ENCODE measurements at regions not wholly inside any gene's neighbourhood (a gene's known extent, or its start where the extent isn't known, plus 50 kb on each side); places are given as distances from the start of the nearest gene placed in this dataset.

DNA sequence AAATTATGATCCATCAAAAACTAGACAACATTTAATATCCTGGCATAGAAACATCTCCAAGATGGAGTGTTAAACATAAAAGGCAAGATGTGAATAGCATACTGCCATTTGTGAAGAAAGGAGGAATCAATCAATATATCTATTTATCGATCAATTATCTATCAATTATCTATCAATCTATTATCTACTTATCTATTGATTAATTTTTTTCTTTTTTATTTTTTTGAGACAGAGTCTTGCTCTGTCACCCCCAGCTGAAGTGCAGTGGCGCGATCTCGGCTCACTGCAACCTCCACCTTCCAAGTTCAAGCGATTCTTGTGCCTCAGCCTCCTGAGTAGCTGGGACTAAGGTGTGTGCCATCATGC, 117.0 kb upstream of the RFLNA start:
- DNase-seq (ENCODE audit: low spot score) = no peak
- intact Hi-C loops (cut with DNase I) = no loop called here

DNA sequence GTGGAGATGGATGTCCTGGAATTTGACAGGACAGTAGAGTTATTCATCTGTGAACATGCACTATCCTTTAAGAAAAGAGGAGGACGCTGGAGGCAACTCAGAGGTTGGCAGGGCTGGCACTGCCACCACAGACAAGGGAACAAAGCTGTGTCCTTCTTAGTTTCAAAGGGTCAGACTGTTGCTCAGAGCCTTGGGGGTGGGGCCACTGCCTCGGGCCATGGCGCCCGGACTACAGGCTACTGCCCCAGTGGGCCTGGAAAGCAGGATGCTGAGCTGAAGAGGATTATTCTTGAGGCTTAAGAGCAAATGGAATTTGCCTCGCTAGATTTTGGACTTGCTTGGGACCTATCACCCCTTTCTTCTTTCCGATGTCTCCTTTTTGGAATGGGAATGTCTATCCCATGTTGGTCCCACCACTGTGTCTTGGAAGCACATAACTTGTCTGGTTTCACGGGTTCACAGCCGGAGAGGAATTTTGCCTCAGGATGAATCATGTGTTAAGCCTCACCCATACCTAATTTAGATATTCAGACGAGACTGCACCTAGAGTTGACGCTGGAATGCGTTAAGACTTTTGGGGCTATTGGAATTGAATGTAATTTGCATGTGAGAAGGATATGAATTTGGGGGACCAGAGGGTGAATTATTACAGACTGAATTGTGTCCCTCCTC, 114.8 kb upstream of the RFLNA start:
- intact Hi-C loops (cut with DNase I) = no loop called here
- no peak for DNase-seq (ENCODE audit: low spot score)

DNA sequence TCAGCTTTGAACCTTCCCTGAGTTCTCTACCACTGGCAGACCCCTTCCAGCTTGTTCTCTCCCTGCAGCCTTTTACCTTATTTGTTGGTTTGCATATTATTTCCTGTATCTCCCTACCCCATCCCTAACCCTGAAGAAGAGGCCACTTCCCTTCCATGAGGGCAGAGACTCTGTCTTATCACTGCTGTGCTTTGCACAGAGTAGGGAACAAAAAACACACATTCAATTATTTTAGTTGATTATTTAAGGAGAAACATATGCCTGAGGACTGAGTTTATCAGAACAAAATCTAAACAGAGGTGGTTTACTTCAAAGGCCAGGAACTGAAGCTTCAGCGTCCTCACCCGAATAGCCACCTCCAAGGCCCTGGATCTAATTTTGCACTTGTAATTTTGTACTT, 111.7 kb upstream of the RFLNA start:
- intact Hi-C loops (cut with DNase I) = no loop called here
- no peak for DNase-seq (ENCODE audit: low spot score)

DNA sequence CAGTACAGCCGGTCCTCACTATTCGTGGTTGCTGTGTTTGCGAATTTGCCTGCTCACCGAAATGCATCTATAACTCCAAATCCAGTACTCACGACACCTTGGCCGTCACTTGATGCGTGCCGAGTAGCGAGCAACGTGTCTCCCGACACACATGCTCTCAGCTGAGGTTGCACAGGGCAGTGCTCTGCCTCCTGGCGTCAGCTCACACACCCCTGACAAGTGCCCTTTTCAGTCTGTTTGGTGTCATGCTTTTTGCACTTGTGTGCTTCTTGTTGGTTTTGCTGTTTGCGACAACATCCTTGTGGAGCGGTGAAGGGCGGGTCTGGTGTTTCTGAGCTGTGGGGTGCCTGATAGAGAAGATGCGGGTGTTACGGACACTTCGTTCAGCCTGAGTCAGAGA, 110.4 kb upstream of the RFLNA start:
- intact Hi-C loops (cut with DNase I) = no loop called here
- no peak for DNase-seq (ENCODE audit: low spot score)

DNA sequence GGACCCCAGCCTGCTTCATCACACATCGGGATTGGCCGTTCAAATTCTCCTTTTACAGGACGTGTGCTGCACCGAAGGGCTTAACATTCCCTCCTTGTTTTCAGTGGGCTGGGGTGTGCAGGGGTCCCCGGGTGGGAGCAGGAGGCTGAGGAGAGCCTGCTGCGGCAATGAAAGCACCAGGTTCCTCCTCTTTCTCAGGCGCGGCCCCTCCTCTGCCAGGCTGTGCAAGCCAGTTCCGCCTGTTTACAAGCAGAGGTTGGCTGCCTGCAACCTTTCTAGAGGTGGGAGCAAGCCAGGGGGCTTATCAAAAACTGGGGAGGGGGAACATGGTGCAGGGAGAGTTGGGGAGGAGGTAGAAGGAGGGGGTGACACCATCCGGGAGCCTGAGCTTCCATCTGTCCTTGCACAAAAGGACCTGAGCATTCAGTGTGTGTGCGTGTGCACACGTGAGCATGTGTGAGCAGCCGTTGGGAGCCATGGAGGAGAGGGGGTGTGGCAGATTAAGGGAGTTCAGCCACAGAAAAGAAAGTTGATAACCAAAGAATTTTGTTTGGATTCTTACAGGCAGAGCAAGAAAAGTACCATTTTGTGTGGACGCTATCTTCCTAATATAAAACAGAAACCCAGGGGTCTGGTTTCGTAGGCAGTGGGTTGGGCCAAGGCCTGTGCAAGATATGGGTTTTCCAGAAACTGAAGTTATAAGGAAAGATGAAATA, 108.8 kb upstream of the RFLNA start:
- intact Hi-C loops (cut with DNase I) = no loop called here
- DNase-seq (ENCODE audit: low spot score) = no peak

DNA sequence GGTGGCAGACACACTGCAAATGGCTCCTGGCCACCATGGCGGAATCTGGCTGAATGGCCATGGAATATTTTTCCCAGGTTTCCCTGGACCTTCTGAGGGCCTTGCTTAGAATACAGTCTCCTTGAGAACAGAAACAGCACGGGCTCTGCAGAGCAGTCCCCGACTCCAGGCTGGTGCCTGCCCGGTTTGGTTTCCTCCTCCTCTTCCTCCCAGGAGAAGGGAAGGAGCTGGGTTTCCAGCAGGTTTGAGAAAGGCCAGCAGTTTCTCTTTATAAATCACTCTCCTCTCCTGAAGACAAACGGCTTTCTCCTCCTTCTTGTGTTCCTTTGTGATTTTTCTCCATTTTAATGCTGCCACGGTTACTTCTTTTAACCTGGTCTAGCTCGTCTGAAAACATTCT, 106.8 kb upstream of the RFLNA start:
- DNase-seq (ENCODE audit: low spot score) = no peak
- intact Hi-C loops (cut with DNase I) = no loop called here

DNA sequence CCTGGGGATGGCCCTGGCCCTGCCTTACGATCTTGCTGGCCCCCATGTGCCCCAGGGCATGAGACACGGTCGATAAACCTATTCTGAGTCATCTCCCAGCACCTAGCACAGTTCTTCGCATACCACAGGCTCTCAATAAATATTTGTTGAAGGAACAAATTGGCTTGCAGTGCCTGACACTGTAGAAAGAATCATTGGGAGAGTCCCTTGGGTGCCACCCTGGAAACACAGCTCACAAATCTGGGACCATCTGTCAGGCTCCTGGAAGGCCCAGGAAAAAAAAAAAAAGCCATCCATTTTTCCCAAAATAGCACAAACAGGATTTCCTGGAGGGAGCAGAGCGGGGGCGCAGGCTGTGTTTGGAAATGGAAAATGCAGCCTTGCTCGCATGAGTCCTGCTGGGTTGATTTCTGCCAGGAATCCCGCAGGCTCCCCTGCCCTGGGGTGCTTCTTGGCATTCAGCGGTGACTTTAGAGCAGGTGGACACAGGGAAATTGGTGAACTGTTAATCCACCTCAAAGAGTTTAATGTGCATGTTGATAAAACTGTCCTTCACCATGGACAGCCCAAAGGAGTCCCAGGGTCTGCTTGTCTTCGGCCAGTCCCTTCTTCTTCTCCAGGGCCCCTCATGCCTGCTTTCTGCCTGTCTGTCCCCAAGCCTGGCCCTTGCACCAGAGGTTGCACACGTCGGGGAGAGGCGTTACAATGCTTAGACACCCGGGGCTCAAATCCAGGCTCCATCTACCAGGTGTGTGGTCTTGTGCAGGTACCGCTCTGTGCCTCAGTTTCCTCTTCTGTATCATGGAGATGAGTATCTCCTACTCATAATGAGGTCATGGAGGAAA, 106.1 kb upstream of the RFLNA start:
- intact Hi-C loops (cut with DNase I) = no loop called here
- no peak for DNase-seq (ENCODE audit: low spot score)

DNA sequence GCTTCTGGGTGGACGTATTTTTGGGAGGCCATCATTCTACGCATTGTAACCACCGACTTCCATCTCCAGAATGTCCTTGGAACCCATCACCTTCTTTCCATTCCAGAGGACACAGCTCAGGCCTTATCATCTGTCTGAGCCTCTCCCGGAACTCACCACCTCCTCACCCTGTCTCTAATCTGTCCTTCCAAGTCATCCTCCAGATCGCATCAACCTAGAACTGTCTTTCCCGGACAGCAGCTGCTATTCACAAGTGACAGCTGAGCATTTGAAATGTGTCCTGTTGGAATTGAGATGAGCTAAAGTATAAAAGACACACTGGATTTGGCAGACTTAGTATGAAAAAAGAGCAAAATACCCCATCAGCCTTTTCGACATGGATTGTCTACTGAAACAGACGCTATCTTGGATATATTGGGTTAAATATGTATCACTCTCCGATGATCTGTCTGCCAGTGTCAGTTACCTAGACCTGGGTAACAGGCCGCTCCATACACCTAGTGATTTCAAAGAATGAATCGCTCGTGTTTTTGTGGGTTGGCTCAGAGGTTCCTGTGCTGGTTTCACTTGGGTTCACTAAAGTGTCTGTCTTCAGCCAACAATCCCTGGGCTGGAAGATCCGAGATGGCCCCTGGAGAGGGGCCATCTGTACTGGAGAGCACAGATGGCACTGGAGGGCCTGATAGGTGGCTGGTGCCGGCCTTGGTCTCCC, 104.4 kb upstream of the RFLNA start:
- intact Hi-C loops (cut with DNase I) = no loop called here
- no peak for DNase-seq (ENCODE audit: low spot score)

DNA sequence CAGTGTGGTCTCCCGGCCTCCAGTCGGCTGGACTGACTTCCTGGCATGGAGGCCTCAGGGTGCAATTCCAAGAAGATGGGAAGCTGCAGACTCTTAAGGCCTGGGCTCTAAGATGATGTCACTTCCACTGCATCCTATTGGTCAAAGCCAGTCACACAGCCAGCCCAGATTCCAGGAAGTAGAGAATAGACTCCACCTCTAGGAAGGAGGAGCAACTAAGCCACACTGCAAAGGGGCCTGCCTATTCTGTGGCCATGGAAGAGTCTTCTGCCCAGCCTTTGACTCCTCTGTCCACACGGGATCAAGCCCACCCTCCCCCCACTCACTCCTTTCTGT, 103.9 kb upstream of the RFLNA start:
- no peak for DNase-seq (ENCODE audit: low spot score)
- intact Hi-C loops (cut with DNase I) = no loop called here

DNA sequence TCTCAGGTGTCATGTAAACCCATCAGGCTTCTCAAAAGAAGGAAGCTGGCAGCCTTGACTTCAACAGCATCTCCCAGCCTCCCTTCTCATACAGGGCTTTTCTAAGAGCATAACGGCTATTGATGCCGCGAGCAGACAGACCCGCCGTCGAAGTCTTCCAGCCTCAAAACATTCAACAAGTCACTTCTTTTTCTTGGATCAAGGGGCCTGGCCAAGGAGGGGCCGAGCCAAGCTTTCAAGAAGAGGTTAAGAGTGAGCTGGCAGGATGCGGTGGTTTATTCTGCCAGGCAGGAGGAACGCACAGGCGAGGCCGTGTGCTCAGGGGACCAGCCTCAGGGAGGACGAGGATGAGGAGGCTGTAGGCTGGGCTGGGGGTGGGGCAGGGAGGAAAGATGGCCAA, 102.9 kb upstream of the RFLNA start:
- intact Hi-C loops (cut with DNase I) = no loop called here
- no peak for DNase-seq (ENCODE audit: low spot score)

DNA sequence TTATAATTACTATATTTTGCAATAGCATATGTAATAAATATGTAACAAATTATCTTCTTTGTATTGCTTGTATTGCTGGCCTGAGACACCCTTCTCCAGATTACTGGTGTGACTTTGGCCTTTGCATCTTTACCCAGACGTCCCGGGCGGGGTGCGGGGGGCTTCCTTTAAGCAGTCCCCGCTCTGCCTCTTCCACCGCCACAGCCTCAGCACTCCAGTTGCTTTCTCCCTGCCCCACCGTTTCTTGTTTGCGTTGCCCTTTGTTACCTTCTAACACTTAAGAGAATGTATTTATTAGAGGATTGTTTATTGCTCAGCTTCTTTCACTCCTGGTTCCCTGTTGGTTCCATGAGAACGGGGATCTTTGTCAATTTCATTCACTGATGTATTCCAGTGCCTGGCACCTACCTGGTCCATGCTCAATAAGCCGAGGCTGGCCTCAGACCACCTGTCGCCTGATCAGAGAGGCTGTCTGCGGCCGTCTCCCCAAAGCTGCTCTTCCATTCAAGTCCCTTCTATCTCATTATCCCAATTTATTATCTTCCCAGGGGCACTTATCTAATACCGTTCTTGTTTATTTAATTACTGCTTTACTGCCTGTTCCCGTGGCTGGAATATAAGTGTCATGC, 100.5 kb upstream of the RFLNA start:
- intact Hi-C loops (cut with DNase I) = no loop called here
- peak; percentile 58 for DNase-seq (ENCODE audit: low spot score)

DNA sequence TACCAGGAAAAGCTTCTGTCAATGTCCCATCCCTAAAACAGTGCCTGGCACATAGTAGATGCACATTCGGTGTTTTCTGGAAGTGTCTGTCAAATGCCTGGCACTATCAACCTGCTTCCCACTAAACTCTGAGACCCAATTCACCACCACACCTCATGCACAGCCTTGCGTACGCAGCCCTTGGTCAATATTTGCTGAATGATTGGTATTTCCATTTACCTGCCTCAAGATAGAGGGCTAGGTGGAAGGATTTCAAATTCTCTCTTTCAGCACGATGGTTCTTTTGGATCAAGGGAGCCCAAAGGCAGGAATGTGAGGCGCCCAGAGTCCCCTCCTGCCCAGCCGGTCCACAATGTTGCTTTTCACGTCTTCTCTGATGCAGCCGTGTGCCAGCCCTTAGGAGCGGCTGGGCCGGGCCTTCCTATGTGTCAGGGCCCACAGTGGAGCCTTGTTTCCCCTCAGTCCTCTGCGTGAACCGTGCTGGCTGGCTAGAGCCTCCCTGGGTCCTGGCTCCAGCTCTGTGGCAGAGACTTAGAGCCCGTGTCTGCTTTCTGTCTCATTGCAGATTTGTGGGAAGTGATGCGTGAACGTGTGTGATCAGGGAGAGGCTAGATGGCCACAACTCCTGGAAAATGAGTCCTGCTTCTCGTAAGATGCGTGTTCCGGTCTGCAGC, 99.9 kb upstream of the RFLNA start:
- intact Hi-C loops (cut with DNase I) = no loop called here
- DNase-seq (ENCODE audit: low spot score) = peak; percentile 6

DNA sequence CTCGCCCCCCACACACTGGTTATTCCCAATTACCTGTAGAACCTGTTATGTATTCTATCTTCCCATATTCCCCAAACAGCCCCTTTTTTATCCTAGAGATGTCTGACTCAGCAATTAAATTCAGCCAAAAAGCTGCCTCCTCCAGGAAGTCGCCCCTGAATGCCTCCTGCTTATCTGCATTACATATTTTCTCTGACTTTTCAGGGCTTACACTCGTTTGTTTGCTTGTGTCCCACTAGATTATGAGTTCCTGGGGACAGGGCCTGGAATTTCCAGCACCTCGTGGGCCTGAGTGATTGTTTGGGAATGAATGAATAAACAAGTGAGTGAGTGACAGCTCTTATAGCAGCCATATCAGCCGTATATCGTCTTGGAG, 99.3 kb upstream of the RFLNA start:
- no peak for DNase-seq (ENCODE audit: low spot score)
- intact Hi-C loops (cut with DNase I) = no loop called here

DNA sequence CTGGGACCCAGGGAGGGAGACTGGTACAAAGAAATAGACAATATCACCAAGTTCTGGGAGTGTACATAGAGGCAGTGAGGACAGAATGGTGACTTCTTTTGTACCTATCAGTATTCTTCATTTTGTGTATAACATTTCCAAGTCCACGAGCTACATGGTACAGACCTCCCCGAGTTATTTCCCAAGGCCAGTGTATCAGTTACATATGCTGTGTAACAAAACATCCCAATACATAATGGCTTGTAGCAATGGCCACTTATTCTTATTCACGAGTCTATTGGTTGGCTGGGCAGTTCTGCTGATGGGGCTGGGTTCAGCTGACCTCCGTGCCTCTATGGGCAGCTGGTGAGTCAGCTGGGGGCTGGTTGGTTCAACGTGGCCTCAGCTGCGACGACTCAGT, 98.7 kb upstream of the RFLNA start:
- DNase-seq (ENCODE audit: low spot score) = no peak
- intact Hi-C loops (cut with DNase I) = no loop called here

DNA sequence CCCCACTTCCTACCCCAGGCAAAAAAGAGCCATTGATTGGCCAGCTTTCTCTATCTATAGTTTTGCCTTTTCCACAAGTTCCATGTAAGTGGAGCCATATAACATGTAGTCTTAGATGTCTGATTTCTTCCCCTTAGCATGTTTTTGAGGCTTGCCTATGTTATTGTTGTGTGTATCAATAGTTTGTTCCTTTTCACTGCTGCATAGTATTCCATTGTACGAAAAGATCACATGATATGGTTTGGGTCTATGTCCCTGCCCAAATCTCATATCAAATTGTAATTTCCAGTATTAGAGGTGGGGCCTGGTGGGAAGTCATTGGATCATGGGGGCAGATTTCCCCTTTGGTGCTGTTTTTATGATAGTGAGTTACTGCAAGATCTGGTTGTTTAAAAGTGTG, 93.6 kb upstream of the RFLNA start:
- no peak for DNase-seq (ENCODE audit: low spot score)
- intact Hi-C loops (cut with DNase I) = no loop called here

DNA sequence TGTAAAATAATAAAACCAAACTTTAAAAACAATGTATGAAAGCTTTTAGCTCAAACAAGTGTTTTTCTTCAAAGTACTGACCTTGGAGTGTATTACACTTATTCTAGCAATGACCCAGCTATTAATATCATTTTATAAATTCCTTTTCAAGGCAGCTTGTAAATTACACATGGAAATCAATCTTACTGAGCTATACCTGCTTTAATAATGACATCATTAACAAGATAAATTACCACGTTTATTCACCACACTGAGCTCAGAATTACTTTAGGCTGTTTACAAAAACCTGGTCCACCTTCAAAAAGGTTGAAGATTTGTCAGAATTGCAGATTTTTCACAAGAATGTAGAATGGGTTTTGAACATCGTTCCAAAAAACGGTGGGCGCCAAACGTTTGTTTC, 91.7 kb upstream of the RFLNA start:
- DNase-seq (ENCODE audit: low spot score) = no peak
- intact Hi-C loops (cut with DNase I) = no loop called here

DNA sequence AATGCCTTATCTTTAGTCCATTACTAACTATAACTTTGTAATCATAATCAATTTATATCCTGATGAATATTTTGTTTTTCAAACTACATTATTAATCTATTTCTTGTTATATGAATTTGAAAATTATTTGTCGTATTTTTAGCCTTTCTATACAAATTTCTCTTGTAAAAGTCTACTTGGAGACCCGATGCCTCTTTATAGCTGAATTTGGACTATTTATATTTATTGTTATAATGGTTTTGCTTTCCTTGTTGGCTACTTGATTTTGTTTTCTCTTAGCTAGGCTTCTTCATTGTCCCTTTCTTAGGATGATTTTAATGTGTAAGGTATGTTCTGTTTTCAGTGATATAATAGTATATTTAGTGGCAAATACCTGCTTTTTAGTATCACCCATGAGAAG, 89.5 kb upstream of the RFLNA start:
- no peak for DNase-seq (ENCODE audit: low spot score)
- intact Hi-C loops (cut with DNase I) = no loop called here

DNA sequence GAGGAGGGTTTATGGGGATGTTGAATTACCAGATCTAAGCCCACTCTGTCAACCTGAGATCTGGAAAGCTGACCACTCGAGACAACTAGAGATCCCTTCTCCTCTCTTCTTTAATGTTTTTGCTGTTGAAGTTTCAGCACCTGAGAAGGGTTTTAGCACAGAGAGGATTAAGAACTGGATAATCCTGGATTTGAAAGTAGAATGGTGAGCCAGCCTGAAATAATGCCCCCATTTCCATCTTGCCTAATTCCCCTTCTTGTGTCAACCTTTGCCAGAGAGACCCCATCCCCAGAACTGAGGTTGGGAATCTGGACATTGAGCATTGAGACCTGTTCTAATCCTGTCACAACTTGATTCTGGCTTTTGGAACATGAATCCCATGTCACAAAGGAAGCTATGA, 87.8 kb upstream of the RFLNA start:
- intact Hi-C loops (cut with DNase I) = no loop called here
- DNase-seq (ENCODE audit: low spot score) = no peak

DNA sequence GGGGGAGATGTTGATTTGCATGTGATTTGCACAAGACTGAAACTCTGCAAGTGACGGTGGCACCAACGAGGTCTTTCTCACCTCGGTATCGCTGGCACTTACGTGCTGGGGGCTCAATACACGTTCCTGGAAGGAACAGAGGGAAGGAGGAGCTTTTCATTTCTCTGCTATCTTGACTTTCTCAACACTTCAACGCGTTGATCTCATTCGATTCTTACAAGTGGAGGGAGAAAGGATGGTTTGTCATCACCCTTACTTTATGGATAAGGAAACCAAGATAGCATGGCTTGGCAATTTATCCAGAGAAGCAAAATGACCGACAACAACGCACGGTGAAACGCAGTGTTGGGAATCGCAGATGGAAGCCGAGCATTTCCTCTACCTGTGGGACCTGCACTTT, 87.3 kb upstream of the RFLNA start:
- intact Hi-C loops (cut with DNase I) = no loop called here
- no peak for DNase-seq (ENCODE audit: low spot score)

DNA sequence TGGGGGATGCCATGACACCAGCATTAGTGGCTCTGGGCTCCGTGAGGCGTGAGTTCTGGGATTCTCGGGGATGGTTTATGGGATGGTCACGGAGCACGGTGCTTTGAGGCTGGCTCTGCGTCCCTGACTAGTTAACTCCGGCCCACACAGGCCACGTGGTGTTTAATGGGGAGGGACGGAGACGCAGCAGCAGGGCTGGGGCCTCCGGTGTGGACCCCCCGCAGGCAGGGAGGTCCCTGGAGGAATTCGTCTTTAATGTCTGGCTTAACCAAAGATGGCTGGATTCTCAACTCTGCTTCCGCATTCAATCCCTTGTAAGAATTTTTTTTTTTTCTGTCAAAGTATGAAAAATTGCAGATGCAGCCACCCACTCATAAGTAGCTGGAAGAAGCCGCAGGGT, 86.4 kb upstream of the RFLNA start:
- DNase-seq (ENCODE audit: low spot score) = no peak

More for the DNA sequence above, 86.4 kb upstream of the RFLNA start:
- intact Hi-C loops (cut with DNase I) = no loop called here

Measured in cardiac septum (tissue), 1 donor.